ENCODE measurements at regions not wholly inside any gene's neighbourhood (a gene's known extent, or its start where the extent isn't known, plus 50 kb on each side); places are given as distances from the start of the nearest gene placed in this dataset.

- DNase-seq, result no peak
Observed at GRCh38 chr1:243943671-243944428, 93.8 kb upstream of the AKT3 start.

GRCh38 chr1:243942196-243943150 is 92.4 kb upstream of the AKT3 start:
- DNase-seq, result no peak

GRCh38 chr1:243940451-243940850 is 90.4 kb upstream of the AKT3 start:
- no peak for DNase-seq

- DNase-seq, result no peak
Observed at GRCh38 chr1:243939167-243939848, 89.3 kb upstream of the AKT3 start.

GRCh38 chr1:243938208-243938607 is 88.2 kb upstream of the AKT3 start:
- DNase-seq, result no peak

GRCh38 chr1:243933495-243933894 is 83.5 kb upstream of the AKT3 start:
- no peak for DNase-seq

- no peak for DNase-seq
Observed at GRCh38 chr1:243931957-243932356, 81.9 kb upstream of the AKT3 start.

- no peak for DNase-seq
Observed at GRCh38 chr1:243930822-243931671, 81.0 kb upstream of the AKT3 start.

- DNase-seq, result no peak
Observed at GRCh38 chr1:243927381-243927780, 77.3 kb upstream of the AKT3 start.

GRCh38 chr1:243926803-243927245 is 76.8 kb upstream of the AKT3 start:
- no peak for DNase-seq

- no peak for DNase-seq
Observed at GRCh38 chr1:243926299-243926698, 76.3 kb upstream of the AKT3 start.

GRCh38 chr1:243924588-243925349 is 74.7 kb upstream of the AKT3 start:
- no peak for DNase-seq

- DNase-seq, result no peak
Observed at GRCh38 chr1:243924188-243924587, 74.1 kb upstream of the AKT3 start.

- DNase-seq, result no peak
Observed at GRCh38 chr1:243923292-243924171, 73.5 kb upstream of the AKT3 start.

- no peak for DNase-seq
Observed at GRCh38 chr1:243921111-243921510, 71.1 kb upstream of the AKT3 start.

- peak; percentile 1 for DNase-seq
Observed at GRCh38 chr1:243917863-243918565, 68.0 kb upstream of the AKT3 start.

- peak; percentile 6 for DNase-seq
Observed at GRCh38 chr1:243917177-243917862, 67.3 kb upstream of the AKT3 start.

- DNase-seq, result no peak
Observed at GRCh38 chr1:243916160-243916559, 66.1 kb upstream of the AKT3 start.

- DNase-seq, result no peak
Observed at GRCh38 chr1:243912347-243912746, 62.3 kb upstream of the AKT3 start.
